ENCODE measurements at regions not wholly inside any gene's neighbourhood (a gene's known extent, or its start where the extent isn't known, plus 50 kb on each side); places are given as distances from the start of the nearest gene placed in this dataset.

GRCh38 chr2:5794012-5794411 is 101.8 kb downstream of the SOX11 start:
- TF ChIP-seq CTCF (optimal IDR thresholded peaks at IDR 0.05 in 1 of 3, IDR thresholded peaks at IDR 0.05 in 1 of 3, conservative IDR thresholded peaks at IDR 0.05 in 1 of 3; ENCODE audit: extremely low read depth in 1 of 3, insufficient read depth in 2 of 3, low read length in 3 of 3) (no peak), EZH2 (IDR thresholded peaks at IDR 0.05; ENCODE audit: low read length) (no peak)
